Femur (tissue), 1 donor: ENCODE measurements at regions not wholly inside any gene's neighbourhood (a gene's known extent, or its start where the extent isn't known, plus 50 kb on each side); places are given as distances from the start of the nearest gene placed in this dataset.

Experiments used
- DNase-seq: peaks from one replicate; pipeline ENCODE4 v3.0.0-alpha.2; 2017

DNA sequence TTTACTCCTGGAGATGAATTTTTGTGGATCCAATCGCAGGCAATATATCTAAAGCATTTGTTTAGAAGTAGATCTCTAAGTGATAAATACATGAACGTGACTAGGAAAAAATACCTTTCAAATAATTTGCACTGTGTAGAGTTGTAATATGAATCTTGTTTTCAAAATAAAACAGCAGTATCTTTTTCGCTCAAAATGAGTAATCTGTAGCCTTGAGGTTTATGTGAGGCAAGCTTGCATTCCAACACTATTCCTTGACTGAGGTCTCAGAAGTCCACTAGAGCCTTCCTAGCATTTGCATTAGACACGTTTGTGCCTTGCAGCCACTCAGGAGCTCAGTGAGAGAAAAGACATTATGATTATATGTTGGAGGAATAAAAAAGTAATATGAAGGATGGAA, 138.3 kb upstream of the ROBO1 start:
- DNase-seq, result no peak

DNA sequence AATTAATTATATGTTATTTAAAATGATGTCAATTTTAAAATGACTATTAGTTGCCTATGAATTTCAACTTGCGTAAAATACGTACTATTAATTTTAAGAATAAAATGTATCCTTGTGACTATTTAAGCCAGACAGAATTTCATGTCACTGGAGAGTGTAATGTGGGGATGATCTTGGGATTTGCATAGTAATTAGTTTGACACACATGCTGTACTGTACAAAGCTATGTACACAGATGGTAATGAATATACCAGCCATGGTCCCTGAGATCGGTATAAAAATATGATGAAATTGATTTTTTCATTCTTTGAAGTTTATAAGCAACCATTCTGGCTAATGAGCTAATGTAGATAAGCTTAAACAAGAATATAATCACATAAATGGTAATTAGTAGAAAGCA, 134.4 kb upstream of the ROBO1 start:
- no peak for DNase-seq

DNA sequence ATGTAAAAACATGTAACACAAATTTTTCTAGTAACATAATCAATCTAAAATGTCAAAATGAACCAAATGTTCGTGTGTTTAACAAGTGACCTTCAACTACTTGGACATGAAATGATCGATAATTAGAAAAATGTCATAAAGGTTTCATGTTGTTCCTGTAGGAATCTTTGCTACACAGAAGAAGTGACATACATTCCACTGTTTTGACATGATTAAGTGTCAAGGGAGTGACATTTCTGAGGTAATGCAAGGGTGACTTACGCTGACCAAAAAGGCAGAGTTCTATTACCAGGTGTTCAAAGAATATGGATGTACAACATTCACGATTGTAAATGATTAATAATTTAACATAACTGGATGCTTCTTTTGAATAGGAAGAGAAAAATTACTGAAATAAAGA, 131.1 kb upstream of the ROBO1 start:
- DNase-seq, result no peak

DNA sequence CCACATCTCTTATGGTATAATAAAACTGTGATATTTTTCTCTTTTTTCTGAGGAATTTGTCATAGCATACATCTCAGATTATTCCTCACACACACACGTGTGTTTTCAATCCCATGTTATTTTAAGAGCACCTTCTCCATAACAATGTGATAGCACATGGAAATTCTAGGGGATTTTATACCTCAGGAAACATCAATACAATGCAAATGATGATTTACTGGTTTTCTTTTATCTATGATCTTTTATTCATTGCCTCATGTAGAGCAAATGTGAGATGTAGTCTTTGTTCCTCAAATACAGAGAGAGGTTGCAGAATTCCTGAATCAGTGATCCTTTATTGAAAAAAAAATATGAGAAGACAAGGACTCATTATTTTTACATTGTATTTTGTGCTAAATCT, 128.3 kb upstream of the ROBO1 start:
- DNase-seq, result no peak

DNA sequence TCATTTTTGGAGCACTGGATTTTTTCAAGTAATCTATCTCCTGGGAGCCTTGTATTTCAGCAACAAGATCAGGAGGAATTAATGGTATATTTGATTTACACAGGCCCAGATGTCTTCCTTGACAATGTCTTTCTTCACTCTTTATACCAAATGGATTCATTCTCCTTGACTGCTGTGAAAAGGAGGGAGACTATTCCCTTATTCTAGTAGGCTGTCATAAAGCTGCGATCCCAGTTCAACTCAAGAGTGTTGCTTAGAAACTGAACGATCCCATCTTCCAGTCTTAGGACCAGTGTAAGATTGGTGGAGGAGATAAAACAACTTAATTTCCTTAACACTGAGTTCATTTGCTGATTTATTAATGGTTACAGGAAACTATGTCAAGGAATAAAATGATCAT, 119.4 kb upstream of the ROBO1 start:
- no peak for DNase-seq

DNA sequence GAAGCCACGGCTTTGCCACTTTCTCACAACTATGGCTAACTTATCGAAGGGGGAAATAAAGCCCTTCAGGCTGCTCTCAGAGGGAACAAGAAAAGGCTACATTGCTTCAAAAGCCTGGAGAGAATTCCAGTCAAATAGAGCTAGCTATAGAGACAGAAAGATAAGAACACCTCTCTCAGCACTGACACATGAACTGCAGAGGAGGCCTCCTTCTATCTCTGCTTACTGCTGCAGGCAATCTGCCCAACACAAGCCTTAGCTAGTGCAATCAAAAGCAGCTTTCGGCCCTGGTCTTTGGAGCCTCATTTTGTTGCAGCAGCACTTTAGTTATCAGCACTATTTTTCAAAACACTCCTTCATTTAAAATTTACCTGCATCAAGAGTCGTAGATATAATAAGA, 118.4 kb upstream of the ROBO1 start:
- no peak for DNase-seq

DNA sequence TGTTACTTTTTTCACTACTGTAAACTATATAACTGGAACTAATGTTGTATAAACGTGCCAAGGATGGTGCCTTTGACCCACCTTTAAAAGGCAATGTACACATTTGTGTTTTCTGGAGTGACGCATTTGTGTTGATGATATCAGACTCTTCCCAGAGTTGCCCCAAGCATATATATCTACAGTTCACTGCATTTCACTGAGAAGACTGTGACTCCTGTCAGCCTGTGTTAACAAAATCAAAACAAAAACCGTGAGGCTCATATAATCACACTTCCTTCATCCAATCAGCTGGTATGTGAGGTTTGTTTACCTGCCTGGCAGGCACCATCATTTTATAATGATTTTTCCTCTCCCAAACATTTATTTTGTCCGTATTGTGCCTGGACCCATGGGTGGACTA, 117.6 kb upstream of the ROBO1 start:
- no peak for DNase-seq

DNA sequence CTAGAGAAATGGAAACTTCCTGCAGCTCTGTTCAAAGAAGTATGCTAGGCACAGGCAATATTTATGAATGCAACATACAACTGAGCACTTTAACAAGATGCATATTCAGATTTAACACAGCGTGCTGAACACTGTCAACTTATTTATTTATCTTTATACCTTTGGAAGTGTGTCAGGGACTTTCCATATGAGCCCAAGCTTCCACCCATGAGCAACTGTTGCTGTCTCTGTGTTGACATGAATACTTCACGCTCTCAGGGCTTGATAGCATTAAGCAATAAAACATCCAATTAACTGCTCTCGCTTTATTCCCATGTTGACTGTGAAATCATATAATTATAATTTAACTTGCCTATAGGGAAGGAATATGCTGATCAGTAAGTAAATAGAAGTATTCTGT, 116.6 kb upstream of the ROBO1 start:
- no peak for DNase-seq

DNA sequence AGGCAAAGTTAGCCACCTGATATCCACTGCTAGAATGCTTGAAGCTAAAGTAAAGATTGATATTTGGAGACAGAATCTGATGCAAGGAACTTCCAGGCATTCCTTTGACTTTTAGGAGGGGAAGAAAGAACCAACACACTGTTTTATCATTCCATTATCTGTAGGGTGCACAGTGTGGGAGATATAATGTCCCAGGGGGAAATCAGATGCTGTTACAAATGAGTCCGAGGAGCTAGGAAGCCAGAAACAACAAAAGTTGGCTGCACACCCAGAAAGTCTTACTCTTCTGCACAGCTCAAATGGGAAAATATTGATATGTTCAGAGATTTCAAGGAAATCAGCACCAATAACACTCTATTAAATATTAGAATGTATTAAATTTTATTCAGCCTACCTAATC, 113.6 kb upstream of the ROBO1 start:
- DNase-seq, result no peak

DNA sequence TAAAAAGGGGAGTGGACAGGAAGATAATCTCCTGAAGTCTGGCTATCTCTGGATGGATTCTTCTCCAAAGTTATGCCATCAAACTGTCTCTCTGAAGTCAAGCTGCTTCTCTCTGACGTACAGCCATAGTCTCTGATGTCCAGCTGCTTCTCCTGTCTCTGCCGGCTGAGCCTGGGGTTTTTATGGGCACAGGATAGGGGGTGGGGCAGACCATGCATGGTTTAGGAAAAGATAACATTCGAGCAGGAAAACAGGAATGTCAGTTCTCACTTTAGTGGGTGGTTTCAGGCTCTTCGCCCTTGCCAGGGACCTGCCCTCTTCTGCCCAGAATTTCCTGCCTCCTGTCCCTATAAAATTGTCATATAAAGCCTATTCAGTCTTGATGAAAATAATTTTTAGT, 110.9 kb upstream of the ROBO1 start:
- no peak for DNase-seq

DNA sequence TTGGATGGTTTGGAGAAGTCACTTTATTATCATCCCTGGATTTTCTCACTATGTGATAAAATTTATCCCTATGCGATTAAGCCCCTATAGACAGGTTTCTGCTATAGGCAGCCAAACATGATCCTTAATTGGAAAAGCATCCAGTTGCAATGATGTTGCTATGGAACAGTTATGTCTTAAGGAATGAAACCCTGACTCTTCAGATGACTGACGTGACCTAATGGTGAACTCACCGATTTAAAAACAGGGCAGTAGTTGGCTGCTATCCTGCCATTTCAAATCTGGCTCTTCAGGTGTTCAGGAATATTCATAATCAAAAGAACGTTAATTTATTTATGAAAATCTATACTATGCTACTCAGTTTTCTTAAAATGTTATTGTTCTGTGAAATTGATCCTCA, 106.8 kb upstream of the ROBO1 start:
- no peak for DNase-seq

DNA sequence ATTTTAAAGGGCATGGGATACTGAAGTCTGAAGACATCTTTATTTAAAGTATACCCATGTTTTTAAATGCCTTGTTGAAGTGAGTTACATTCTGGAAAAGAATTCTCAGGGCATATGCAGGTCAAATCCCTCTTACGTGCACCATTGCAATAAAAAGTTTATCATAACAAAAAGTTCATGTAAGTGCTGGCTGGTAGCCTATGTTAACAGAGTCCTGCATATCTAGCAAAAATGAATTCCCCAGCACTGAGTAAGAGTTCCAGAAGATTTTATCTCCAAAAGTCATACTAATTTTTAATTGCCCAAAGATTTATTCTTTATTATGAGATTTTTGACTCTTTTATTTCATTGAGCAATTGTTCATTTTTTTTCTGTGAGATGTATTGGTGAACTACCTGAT, 104.7 kb upstream of the ROBO1 start:
- no peak for DNase-seq

DNA sequence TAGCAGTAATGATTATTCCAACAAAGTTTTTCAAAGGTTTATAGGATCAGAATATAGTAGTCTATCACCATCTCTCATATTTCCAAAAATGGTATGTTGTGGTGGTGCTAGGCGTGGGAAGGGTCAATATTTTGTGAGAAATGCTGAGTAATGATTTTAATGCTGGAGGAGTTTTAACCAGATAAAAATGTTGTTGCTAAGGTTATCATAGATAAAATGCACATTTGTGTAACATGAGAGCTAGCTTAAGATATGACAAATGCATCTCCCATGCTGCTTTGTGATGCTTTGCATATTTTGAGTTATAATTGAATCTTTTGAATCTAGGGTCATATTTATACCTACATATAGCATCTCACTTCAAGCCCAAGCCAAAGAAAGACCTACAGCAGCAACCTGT, 103.9 kb upstream of the ROBO1 start:
- no peak for DNase-seq

DNA sequence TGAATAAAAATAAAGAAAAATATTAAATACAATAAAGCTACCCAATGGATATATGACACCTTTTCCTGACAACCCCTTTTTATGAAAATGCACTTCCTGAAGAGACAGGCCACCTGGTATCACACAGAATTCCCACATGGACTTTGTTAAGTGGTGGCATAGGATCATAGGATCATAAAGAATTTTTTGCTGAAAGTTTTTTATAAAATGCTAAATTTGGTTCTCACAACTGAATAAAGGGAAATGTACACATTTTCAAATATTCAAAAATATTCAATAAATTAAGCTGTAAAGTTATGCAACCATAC, 102.5 kb upstream of the ROBO1 start:
- DNase-seq, result no peak

DNA sequence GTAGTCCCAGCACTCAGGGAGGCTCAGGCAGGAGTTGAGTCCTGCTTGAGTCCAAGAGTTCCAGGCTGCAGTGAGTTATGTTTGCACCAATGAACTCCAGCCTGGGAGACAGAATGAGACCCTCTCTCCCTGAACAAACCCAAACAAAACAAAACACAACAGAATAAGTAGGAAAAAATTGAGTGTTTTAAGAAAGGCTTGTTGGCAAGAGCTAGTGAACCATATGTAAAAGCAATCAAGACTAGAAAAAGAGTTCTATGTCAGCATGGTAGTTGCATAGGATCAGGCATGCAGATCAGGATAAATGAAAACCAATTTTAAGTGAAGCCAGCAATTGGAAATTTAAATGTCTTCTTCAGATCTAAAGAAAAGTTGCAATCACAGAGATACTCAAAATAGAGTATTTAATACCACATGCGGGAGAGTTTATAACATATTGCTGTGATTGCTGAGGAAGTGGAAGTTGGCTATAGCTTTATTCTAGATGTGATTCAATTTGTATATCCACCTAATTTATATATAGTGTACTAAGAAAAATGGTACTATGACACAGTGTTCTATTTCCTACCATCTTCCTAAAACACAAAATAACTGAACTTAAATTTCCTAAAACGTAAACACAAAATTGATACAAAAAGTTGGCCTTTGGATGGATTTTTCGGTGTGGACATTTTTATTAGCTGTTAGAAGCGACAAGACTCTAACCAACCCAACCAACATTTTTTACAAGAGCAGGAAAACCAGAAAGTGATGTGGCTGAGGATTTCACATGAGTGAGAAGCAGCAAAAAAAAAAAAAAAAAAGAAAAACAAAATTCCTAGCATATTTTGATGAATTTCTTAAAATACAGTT, 101.9 kb upstream of the ROBO1 start:
- DNase-seq, result no peak

DNA sequence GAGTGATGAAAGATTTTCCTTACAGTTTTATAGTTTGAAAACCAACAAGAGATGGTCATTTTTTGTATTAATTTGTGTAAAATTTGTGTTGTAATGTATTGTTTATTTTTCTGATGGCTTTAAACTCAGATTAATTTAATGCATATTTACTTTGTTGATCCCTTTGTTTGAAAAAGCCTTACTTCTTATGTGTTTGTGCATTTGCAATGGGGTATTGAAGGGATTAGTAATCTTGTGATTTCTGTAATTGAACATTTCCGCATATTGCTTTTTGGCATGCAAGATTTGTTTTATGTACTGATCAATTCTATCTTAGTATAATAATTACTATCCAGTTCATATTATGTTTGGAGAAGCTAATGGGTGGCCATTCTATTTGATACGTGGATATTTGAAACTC, 98.4 kb upstream of the ROBO1 start:
- DNase-seq, result no peak

DNA sequence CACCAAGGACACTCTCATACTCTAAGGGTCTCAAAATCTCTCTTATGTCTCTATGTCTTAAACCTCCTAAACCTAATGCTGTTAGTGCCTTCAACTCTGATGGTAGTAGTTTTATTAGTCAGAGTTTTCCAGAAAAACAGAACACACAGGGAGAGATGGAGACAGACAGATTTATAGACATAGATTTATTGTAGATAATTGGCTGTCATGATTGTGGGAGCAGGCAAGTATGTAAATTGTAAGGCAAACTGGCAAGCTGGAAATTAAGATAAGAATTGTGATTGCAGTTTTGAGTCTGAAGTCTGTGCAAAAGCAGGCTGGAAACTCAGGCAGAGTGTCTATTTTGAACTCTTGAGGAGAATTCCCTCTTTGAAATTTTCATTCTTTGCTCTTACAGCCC, 96.3 kb upstream of the ROBO1 start:
- DNase-seq, result no peak

DNA sequence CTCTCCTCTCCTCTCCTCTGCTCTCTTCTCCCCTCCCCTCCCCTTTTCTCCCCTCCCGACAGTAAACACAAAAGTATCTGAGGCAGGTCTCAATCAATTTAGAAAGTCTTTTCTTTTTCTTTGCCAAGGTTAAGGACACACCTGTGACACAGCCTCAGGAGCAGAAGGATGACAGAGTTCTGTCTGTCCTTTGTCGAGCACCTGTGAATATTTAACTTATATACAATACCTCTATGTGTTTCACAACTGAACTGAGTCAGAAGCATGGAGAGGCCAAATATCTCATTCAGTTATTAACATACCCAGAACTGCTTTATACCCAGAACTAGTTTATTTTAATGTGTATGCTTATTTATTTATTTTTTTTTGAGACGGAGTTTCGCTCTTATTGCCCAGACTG, 81.1 kb upstream of the ROBO1 start:
- no peak for DNase-seq

DNA sequence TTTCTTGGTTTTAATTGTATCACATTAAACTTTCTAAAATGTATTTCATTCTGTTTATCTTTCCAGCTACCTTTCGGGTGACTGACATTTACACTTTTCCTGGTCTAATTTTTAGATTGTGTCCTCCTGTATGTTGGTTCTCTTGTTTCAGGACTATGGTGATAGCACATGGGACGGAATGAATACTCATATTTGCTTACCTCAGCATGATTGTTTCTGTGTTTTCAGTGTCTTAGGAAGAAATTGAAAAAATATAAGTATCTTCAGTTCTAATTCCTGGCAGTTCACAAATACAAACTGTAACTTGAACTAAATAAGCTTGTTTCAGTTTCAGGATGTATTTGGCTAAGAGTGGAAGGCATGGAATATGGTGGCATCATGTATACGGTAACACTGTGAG, 80.1 kb upstream of the ROBO1 start:
- DNase-seq, result no peak

DNA sequence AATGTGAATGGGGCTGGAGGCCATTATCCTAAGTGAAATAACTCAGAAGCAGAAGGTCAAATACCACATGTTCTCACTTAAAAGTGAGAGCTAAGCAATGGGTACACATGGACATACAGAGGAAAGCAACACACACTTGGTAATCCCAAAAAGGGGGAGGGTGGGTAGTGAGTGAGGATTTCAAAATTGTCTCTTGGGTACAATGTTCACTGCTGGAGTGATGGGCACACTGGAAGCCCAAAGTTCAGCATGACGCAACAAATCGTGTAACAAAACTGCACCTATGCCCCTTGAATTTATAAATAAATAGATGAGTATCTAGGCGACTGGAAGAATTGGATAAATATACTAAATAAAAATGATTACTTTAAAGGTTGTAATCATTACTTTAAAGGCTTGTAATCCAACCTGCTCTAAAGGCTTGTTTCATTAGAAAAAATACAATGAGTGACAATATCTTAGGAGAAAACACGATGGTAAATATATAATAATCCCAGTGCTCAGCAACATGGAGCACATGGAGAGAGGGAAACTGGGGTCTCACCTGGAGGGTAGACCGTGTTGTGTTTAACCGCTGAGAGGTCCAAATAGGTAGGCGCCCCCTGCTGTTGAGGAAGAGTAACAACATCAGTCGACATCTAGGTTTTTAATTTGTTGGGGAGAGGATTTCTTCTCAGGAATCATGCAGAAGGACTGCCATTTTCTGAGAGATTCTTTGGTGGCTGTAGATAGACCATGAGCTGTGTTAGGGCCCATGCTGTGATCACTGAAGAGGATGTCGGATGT, 78.5 kb upstream of the ROBO1 start:
- no peak for DNase-seq

DNA sequence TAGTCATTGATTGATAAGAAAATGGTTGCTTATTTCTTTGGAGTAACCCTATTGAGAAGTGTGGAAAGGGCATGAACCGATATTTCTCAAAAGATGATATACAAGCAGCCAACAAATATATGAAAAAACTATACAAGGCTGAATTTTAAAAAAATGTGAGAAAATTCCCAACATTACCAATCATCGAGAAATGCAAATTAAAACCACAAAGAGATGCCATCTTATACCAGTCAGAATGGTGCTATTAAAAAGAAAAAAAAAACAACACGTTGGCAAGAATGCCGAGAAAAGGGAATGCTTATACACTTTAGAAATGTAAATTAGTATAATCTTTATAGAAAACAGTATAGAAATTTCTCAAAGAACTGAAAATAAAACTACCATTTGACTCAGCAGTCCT, 77.7 kb upstream of the ROBO1 start:
- DNase-seq, result no peak

DNA sequence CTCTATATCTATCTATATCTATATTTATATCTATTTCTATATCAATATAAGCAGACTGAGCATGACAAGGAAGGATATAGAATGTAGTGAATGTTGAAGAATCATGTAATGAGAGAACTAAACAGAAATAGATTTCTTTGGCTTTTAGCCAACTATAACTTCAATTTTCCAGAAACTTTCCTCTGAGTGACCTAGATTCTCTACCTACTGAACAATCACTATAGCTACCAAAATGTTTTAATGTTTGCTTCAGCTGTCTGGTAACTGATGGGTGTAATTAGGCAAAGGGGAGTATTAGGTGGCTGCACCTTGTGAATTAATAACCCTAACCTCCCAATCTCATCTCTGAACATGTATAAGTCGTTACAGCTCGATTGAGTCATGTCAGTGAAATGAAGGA, 76.4 kb upstream of the ROBO1 start:
- DNase-seq, result no peak

DNA sequence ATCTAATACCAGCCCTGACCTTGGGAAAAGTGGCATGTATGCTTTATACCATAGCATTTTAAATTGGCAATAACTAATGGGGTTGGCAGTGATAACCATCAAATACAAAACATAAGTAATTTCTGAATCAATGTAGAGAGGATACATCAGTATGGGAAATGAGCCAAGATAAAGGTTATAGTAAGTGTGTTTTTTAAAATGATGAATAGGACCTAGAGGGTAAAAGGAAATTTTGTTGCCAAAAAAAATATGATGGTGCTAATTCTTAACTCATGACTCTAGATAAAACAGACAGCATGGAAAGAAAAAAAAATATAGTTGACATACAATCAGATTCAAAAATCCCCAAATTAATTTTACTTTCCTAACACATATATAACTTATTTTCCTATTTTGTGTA, 75.4 kb upstream of the ROBO1 start:
- DNase-seq, result no peak

DNA sequence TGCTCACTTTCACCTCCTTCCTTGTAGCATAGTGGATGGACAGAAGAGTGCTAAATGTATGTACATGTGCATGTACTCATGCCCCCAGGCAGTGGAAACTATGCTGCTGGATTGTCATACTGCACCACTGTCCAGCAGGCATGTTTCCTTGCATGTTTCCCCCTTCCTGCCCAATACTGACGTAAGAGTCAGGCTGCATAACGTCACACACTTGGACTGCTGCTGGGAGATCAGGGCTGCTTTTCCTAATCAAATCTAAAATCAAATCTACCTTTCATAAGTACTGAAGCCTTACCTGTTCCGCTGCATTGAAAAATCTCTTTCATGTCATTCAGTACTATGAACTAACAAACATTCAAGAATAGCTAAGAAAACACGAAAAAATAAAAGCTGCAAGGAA, 67.9 kb upstream of the ROBO1 start:
- DNase-seq, result no peak

DNA sequence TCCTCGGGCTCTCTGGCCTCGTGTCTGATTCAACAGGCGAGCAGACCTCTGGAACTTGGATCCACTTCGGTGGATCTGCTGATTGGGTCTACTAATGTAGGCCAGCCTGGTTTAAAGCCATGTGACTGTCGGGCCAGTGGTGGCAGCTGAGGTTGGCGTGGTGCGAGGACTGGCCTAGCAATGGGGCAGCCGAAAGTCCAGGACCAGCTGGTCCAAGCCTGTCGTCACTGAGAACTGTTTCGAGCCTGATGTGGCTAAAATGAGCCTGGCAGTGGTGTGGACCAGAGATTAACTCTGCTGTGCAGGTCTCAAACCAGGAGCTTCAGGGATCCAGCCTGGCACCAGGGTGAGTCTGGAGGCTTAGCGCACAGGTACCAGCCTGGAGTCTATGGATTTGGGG, 56.4 kb upstream of the ROBO1 start:
- DNase-seq, result no peak
